A172 (cell line): ENCODE measurements at regions not wholly inside any gene's neighbourhood (a gene's known extent, or its start where the extent isn't known, plus 50 kb on each side); places are given as distances from the start of the nearest gene placed in this dataset.

ENCODE experiments used
- DNase-seq: peaks from one replicate; pipeline ENCODE4 v3.0.0-alpha.2; 2015; ENCODE audit warnings: low spot score

GRCh38 chr4:180041576-180041975, 2201.6 kb upstream of the TENM3 start:
- no peak for DNase-seq

DNA sequence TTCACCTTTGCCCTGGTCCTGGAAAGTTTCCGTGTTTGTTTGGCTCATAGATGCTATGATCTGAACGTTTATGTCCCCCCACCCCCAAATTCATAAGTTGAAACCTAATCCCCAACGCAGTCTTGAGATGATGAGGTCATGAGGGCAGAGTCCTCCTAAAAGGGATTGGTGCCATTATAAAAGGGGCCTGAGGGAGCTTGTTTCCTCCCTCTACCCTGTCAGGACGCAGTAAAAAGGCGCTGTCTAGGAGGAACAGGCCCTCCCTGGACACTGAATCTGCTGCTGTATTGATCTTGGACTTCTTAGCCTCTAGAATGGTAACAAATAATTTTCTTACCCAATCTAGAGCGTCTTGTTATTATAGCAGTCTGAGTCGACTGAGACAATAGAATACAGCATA, 2190.6 kb upstream of the TENM3 start:
- DNase-seq: no peak

DNA sequence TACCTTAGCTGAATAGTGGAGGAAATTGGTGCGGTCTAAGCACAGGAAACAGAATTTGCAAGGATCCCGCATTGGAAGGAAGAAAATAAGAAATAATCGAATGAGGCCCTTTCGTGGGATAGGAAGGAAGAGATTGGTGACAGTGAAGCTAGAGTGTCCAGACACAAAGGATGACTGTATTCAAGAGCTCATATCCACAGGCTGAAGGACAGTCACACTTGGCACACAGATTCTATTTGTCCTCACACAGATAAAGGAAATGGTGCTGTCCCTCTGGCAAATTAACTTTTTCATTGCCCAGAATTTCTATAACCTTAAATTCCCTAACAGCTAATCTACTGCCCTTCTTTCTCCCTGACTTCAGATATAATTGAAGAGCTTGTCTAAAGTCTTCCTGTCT, 2188.9 kb upstream of the TENM3 start:
- DNase-seq: no peak

- DNase-seq: no peak
Measured at GRCh38 chr4:180057299-180057721, 2185.9 kb upstream of the TENM3 start.

- DNase-seq: no peak
Measured at GRCh38 chr4:180057891-180058671, 2185.1 kb upstream of the TENM3 start.

- peak; percentile 5 for DNase-seq
Measured at GRCh38 chr4:180058691-180059215, 2184.4 kb upstream of the TENM3 start.

DNA sequence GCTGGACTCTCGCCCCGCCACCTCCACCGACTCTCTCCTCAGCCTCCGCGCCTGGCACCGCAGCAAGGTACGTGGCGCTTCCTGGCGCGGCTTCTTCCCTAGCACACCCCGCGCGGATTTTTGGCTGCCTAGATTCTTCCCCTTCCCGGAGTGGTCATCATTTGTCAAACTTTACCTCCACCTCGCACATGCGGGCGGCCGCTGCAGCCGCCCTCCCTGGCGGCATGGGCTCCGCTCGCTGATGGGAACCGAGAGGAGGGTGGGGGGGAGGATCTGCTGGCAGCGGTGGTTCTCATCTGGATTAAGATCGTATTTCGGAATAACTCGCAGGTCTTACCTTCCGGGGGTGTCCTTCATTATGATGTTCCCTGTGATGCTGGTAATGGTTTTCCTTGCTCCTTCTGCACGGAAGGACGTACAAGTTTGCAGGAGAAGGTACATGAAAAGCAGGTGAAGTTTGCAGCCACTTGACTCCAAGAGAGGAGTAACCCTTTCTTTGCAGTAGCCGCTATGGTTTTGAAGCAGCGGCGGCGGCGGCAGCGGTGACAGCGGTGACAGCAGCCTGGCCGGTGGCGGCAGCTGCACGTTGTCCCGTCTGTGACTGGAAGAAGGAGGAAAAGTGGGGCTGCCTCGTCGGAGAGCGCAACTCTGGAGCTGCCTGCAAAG, 2183.9 kb upstream of the TENM3 start:
- DNase-seq: no peak

DNA sequence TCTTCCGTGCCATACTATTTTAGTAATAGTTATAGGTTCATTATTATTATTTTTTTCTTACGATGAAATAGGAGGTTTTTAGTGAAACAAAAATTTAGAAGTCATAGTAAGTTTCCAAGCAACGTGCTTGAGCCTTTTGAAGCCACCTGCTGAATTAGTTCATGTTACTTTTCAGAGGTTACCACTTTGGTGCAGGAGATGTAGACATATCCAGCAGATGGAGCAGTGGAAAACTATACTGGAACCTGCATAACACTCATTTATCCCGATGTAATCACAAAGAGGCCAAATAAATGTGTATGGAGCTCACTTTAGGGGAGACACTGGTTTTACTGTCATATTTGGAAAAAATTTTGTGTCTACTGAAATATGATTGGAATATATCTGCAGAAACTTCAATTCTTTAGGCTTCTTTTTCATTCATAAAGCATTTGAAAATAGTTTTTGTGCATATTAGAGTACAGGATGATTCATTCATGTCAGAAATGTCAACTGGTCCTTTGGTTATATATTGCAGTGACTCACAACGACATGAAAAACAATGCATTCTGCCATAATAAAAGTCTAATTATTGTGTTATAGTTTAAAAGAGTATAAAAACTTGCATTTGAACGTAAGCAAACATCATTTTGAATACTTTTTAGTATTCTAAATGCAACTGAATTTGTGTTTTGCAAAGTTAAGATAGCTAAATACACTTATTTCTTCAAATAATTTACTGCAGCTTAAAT, 2182.9 kb upstream of the TENM3 start:
- peak; percentile 31 for DNase-seq

DNA sequence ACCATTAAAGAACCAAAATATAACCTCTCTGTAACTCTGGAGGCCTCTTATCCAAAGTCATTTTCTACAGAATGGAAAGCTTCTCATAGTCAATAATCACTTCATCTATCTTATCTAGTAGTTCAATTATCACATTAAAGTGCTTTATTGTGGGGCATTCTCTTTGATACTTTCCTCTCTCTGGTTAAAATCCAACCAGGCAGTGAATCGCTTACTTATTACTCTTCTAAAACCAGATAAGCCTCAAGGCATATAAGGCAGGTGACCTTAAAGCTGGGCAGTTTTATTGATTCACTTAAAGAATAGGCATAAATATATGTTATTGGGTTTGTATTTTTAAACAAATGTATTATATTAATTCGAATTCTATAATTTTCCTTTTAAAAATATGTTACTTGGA, 2162.1 kb upstream of the TENM3 start:
- DNase-seq: no peak

- peak; percentile 10 for DNase-seq
Measured at GRCh38 chr4:180084561-180084960, 2158.6 kb upstream of the TENM3 start.

- no peak for DNase-seq
Measured at GRCh38 chr4:180086480-180087190, 2156.6 kb upstream of the TENM3 start.

GRCh38 chr4:180098586-180098985, 2144.6 kb upstream of the TENM3 start:
- no peak for DNase-seq

- DNase-seq: no peak
Measured at GRCh38 chr4:180099957-180100356, 2143.2 kb upstream of the TENM3 start.

DNA sequence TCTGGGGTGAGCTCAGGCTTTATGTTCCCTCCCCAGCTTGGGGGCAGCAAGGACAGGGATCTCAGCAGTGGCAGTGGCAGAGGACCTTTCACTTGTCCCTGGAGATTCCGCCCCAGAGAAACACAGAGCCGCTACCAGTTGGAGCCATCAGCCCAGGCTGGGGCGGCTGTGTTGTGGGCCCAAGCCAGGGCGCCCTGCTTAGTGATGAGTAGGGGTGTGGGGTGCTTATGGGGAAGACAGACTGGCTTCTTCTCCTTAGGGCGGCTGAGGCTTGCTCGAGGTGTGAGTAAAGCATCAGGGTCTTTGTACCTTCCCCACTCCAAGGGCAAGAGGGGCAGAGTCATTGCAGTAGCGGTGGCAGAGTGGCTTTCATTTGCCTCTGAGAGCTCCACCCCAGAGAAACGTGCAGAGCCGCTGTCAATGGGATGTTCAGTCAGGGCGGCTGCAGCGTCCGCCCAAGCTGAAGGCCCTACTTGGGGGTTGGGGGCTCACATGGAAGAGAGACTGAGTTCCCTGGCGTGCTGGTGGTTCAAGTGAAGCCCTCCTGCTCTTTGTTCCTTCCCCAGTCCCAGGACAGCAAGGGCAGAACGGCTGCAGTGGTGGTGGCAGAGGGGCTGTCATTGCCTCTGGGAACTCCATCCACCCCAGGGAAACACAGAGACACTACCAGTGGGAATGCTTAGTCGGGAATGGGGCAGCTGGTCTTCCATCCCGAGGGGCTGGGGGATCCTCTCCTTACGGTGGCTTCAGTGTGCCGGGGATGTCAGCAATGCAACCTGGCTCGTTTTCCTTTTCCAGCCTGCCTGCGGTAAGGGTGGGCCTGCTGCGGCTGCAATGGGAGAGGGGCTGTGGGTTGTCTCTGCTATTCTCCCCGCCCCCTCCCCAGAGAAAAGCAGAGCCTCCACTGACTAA, 2142.5 kb upstream of the TENM3 start:
- DNase-seq: no peak

- no peak for DNase-seq
Measured at GRCh38 chr4:180101348-180102083, 2141.7 kb upstream of the TENM3 start.

GRCh38 chr4:180103794-180104193, 2139.4 kb upstream of the TENM3 start:
- no peak for DNase-seq

DNA sequence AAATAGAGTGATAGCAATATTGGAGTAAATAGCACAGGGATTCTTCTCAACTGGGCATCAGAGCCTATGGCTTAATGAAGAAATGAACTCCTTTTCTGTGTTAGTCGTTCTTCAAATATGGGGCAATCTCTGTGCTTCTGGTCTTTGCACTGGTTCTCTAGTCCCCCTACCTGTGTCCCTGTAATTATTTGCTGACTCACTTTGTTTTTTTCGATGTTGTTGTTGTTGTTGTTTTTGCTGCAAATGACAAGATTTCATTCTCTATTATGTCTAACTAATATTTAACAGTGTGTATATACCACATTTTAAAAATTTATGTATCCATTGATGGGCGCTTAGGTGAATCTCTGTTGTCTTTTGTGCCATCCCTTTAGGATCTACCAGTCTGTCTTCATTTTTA, 2137.8 kb upstream of the TENM3 start:
- DNase-seq: no peak

- DNase-seq: no peak
Measured at GRCh38 chr4:180106122-180106521, 2137.1 kb upstream of the TENM3 start.

DNA sequence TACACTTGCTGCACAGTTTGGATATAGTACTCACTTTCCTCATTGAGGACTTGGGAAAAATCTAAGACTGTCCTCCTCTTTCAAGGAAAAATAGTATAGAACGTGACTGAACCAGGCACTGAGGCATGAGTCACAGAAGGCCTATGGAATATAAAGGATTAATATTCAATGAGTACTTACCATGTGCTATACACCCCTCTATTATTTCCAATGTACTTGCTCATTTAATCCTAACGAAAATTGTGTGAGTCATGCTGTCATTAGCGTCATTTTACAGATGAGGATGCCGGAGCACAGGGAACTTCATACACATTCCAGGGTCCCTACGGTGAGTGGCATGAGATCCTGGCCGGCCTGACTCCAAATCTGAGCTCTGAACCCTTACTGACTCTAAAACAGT, 2136.2 kb upstream of the TENM3 start:
- no peak for DNase-seq

DNA sequence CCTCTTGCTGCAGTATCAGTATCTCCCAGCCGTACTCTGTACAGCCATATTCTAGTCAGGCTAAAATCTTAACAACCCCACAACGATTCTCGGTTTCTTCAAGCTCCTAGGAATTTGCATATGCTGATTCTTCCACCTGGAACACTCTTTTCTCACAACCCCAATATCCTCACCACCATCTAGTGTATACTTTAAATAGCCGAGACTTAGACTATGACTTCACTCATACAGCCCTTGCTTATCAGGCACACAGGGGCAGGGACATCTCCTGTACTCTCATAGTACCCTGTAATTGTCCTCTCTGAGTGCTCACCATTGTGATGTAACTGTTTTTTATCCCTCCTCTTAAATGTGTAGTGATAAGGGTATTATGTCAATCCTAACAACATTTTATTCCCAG, 2126.4 kb upstream of the TENM3 start:
- no peak for DNase-seq
